ENCODE measurements at regions not wholly inside any gene's neighbourhood (a gene's known extent, or its start where the extent isn't known, plus 50 kb on each side); places are given as distances from the start of the nearest gene placed in this dataset.

DNA sequence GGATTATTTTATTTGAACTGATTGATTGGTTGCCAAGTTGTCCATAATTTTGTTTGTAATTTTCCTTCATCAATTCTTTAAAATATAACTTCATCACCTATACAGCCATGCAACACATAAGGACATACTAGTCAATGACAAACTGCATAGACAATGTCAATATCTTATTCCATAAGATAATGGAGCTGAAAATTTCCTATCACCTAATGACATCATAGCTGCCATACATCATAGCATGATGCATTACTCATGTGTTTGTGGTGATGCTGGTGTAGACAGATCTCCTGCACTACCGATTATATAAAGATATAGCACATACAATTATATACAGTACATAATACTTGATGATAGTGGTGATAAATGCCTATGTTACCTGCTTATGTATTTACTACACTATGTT, 369.8 kb upstream of the NT5C1B start:
- TF ChIP-seq, protein P1, sequence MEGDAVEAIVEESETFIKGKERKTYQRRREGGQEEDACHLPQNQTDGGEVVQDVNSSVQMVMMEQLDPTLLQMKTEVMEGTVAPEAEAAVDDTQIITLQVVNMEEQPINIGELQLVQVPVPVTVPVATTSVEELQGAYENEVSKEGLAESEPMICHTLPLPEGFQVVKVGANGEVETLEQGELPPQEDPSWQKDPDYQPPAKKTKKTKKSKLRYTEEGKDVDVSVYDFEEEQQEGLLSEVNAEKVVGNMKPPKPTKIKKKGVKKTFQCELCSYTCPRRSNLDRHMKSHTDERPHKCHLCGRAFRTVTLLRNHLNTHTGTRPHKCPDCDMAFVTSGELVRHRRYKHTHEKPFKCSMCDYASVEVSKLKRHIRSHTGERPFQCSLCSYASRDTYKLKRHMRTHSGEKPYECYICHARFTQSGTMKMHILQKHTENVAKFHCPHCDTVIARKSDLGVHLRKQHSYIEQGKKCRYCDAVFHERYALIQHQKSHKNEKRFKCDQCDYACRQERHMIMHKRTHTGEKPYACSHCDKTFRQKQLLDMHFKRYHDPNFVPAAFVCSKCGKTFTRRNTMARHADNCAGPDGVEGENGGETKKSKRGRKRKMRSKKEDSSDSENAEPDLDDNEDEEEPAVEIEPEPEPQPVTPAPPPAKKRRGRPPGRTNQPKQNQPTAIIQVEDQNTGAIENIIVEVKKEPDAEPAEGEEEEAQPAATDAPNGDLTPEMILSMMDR (IDR thresholded peaks at IDR 0.05): no peak
- TF ChIP-seq EP300 (IDR thresholded peaks at IDR 0.05): no peak

Data from ovary (tissue), 3 donors.